ENCODE measurements at regions not wholly inside any gene's neighbourhood (a gene's known extent, or its start where the extent isn't known, plus 50 kb on each side); places are given as distances from the start of the nearest gene placed in this dataset.

DNA sequence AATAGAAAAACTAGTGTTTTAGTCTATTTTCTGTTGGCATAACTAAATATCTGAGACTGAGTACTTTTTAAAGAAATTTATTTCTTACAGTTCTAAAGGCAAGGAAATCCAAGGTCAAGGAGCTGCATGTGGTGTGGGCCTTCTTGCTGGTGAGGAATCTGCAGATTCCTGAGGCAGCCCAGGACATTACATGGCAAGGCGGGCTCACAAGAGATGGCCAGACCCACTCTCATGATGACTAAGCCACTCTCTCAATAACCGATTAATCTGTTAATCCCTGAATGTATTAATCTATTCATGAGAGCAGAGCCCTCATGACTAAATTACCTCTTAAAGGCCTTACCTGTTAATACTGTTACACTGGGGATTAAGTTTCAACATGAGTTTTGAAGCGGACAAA lies 340.8 kb downstream of the GRXCR1 start:
- H3K27me3 ChIP-seq (ENCODE audit: control insufficient read depth, insufficient read depth, low read length) = no peaks in the 10 kb centered on the region
- no peaks in the 10 kb centered on the region for H3K4me1 Mint-ChIP-seq
- no peaks in the 10 kb centered on the region for H3K9me3 ChIP-seq (ENCODE audit: control insufficient read depth in 2 of 2, low read length in 2 of 2)
- H3K36me3 ChIP-seq (ENCODE audit: control insufficient read depth, insufficient read depth, low read length) = no peaks in the 10 kb centered on the region
- H3K4me3 Mint-ChIP-seq = no peak overlapping the region
- no peak overlapping the region for H3K27ac ChIP-seq (ENCODE audit: insufficient read depth, low read length, poor library complexity, severe bottlenecking)
- H3K36me3 Mint-ChIP-seq = no peaks in the 10 kb centered on the region
- no peak for ATAC-seq (ENCODE audit: low read depth in 2 of 2)
- no peaks in the 10 kb centered on the region for H3K4me1 ChIP-seq (ENCODE audit: control insufficient read depth, insufficient read depth, low read length, poor library complexity, severe bottlenecking)
- H3K9me3 Mint-ChIP-seq = peaks cover 0 to 6% (median 4%) of the 10 kb centered on the region in 7 donors
- no peak overlapping the region for H3K27ac Mint-ChIP-seq
- no peak overlapping the region for H3K4me3 ChIP-seq (ENCODE audit: low read depth, low read length)
- DNase-seq = no peak
- H3K27me3 Mint-ChIP-seq = no peaks in the 10 kb centered on the region

DNA sequence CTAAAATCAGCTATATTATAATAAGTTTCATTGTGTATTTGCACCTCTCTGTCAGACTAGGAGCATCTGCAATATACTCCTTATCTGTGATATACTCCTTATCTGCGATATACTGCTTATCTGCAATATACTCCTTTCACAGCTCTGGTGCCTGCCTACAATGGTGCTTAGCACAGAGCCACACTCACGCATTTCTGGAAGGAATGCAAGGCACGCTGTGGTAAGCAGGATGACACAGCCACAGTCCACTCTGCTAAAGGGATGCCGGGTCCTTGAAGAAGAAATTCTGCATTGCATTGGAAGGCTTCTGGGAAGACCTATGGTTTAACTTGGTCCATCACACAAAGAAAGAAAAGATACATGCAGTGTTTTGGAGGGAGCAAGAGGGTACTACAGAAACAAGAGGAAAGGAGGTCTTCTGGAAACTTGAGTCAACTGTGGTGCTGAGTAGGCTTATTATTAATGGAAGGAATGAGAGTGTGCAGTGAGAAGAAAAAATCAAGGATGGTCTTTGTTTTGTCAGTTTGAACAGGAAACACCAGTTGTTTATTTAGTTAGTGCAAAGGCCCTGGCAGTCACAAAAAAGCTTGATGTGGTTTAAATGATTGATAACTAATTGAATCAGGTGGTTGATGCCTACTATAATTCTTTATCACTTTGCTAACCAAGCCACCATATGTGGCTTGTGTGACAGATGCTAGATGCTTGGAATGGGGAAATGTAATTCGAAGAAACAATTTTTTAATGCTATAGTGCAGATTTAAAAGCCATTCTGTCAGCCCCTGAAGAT lies 342.3 kb downstream of the GRXCR1 start:
- Histone ChIP-seq H3K9me3 (ENCODE audit: control insufficient read depth in 2 of 2, low read length in 2 of 2) (no peaks in the 10 kb centered on the region), H3K4me3 (ENCODE audit: low read depth, low read length) (no peak overlapping the region), H3K36me3 (ENCODE audit: control insufficient read depth, insufficient read depth, low read length) (no peaks in the 10 kb centered on the region), H3K27ac (ENCODE audit: insufficient read depth, low read length, poor library complexity, severe bottlenecking) (no peak overlapping the region), H3K27me3 (ENCODE audit: control insufficient read depth, insufficient read depth, low read length) (no peaks in the 10 kb centered on the region), H3K4me1 (ENCODE audit: control insufficient read depth, insufficient read depth, low read length, poor library complexity, severe bottlenecking) (no peaks in the 10 kb centered on the region)
- no peaks in the 10 kb centered on the region for H3K27me3 Mint-ChIP-seq
- H3K27ac Mint-ChIP-seq = peak overlapping the region in 1 of 3 donors; percentile 66
- peaks cover 0 to 11% (median 4%) of the 10 kb centered on the region in 7 donors for H3K9me3 Mint-ChIP-seq
- ATAC-seq (ENCODE audit: low read depth in 2 of 2) (no peak), DNase-seq (no peak)
- no peaks in the 10 kb centered on the region for H3K36me3 Mint-ChIP-seq
- H3K4me1 Mint-ChIP-seq = no peaks in the 10 kb centered on the region
- H3K4me3 Mint-ChIP-seq = no peak overlapping the region

DNA sequence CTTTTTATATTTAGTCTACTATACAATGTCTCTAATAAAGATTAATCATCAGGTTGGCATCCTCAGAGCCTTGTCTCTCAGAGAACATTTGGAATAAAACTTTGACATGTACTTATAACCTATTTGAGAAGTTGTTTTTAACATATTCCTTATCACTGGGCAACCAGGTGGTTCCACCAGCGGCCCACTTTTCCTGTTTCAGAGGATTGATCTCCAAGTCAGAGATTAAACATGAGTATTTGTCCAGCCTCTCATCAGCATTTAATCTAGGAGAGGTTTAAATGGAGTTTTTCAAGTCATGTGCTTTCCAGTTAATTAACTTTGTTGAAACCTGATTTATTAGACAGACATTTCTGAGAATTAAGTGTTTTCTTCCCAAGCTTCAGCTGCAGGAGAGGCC lies 345.5 kb downstream of the GRXCR1 start:
- Histone ChIP-seq H3K27me3 (ENCODE audit: control insufficient read depth, insufficient read depth, low read length) (no peaks in the 10 kb centered on the region), H3K27ac (ENCODE audit: insufficient read depth, low read length, poor library complexity, severe bottlenecking) (no peak overlapping the region), H3K4me3 (ENCODE audit: low read depth, low read length) (no peak overlapping the region), H3K36me3 (ENCODE audit: control insufficient read depth, insufficient read depth, low read length) (no peaks in the 10 kb centered on the region), H3K4me1 (ENCODE audit: control insufficient read depth, insufficient read depth, low read length, poor library complexity, severe bottlenecking) (no peaks in the 10 kb centered on the region), H3K9me3 (ENCODE audit: control insufficient read depth in 2 of 2, low read length in 2 of 2) (no peaks in the 10 kb centered on the region)
- H3K27me3 Mint-ChIP-seq = no peaks in the 10 kb centered on the region
- H3K36me3 Mint-ChIP-seq = no peaks in the 10 kb centered on the region
- no peak overlapping the region for H3K4me3 Mint-ChIP-seq
- H3K9me3 Mint-ChIP-seq = peaks cover 2 to 15% (median 6%) of the 10 kb centered on the region in 7 donors
- ATAC-seq (ENCODE audit: low read depth in 2 of 2) (no peak), DNase-seq (no peak)
- no peaks in the 10 kb centered on the region for H3K4me1 Mint-ChIP-seq
- H3K27ac Mint-ChIP-seq = no peak overlapping the region

DNA sequence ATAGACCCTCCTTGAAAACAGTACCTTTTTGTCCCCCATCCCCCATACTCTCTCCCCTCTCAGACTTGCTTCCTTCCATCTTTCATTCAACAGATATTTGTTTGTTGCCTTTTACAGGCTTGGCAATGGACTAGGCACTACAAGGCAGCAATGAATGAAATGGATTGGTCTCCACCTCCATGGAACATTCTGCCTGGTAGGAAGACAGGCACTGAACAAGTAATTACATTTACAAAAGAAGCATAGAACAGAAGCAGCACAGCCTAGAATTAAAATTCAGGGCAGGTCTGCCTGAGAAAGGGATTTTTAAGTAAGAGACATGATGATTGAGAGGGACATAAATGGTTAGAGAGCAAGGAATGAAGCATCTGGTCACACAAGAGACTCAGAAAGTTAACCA lies 346.1 kb downstream of the GRXCR1 start:
- H3K36me3 Mint-ChIP-seq = no peaks in the 10 kb centered on the region
- no peak overlapping the region for H3K4me3 ChIP-seq (ENCODE audit: low read depth, low read length)
- H3K36me3 ChIP-seq (ENCODE audit: control insufficient read depth, insufficient read depth, low read length) = no peaks in the 10 kb centered on the region
- no peak overlapping the region for H3K27ac ChIP-seq (ENCODE audit: insufficient read depth, low read length, poor library complexity, severe bottlenecking)
- no peaks in the 10 kb centered on the region for H3K4me1 ChIP-seq (ENCODE audit: control insufficient read depth, insufficient read depth, low read length, poor library complexity, severe bottlenecking)
- no peaks in the 10 kb centered on the region for H3K27me3 ChIP-seq (ENCODE audit: control insufficient read depth, insufficient read depth, low read length)
- ATAC-seq (ENCODE audit: low read depth in 2 of 2) = no peak
- H3K27ac Mint-ChIP-seq = no peak overlapping the region
- H3K4me3 Mint-ChIP-seq = no peak overlapping the region
- no peaks in the 10 kb centered on the region for H3K27me3 Mint-ChIP-seq
- H3K4me1 Mint-ChIP-seq = no peaks in the 10 kb centered on the region
- no peak for DNase-seq
- peaks cover 2 to 15% (median 6%) of the 10 kb centered on the region in 7 donors for H3K9me3 Mint-ChIP-seq
- no peaks in the 10 kb centered on the region for H3K9me3 ChIP-seq (ENCODE audit: control insufficient read depth in 2 of 2, low read length in 2 of 2)

DNA sequence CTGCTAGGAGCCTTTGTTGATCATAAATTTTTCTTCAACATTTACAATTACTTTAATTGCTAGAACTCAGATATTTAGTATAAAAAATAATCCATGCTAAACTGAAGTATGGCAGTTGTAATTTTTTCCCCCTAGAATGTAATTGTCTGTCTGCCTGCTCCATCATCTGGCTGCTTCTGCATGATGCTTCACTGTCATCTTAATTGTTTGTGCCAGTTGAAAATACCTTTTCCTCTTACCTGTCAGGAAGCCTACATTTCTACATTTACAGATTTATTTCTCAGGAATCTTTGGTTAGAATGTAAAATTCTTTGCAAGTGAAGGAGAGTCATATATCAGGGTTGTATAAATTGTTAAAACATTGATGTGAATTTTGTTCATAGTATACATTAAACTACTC lies 348.6 kb downstream of the GRXCR1 start:
- no peak overlapping the region for H3K4me3 Mint-ChIP-seq
- no peak overlapping the region for H3K27ac ChIP-seq (ENCODE audit: insufficient read depth, low read length, poor library complexity, severe bottlenecking)
- no peak for ATAC-seq (ENCODE audit: low read depth in 2 of 2)

DNA sequence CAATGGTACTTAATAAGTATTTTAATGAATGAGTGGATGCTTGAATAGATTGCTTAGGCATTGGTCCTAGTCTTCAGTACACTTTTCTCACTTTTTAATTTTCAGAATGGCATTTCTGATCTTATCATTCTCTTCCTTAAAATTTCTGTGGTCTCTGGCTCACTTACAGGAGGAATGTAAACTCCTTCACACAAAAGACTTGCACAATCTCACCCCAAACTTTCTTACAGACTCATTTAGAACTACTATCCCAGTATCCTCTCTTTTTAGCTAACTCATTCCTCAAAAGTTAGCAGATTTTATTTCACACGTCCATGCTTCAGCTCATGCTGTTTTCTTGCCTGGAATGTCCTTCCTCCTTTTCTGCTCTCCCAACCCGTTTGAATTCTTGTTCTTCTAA lies 350.1 kb downstream of the GRXCR1 start:
- no peak for ATAC-seq (ENCODE audit: low read depth in 2 of 2)
- H3K9me3 Mint-ChIP-seq = peaks cover 2 to 17% (median 7%) of the 10 kb centered on the region in 7 donors

More for the DNA sequence above, 348.6 kb downstream of the GRXCR1 start:
- H3K4me1 ChIP-seq (ENCODE audit: control insufficient read depth, insufficient read depth, low read length, poor library complexity, severe bottlenecking) = no peaks in the 10 kb centered on the region
- H3K9me3 ChIP-seq (ENCODE audit: control insufficient read depth in 2 of 2, low read length in 2 of 2) = no peaks in the 10 kb centered on the region
- Mint-ChIP-seq H3K27ac (no peak overlapping the region), H3K4me1 (no peaks in the 10 kb centered on the region), H3K27me3 (no peaks in the 10 kb centered on the region), H3K36me3 (no peaks in the 10 kb centered on the region), H3K9me3 (peaks cover 2 to 8% (median 4%) of the 10 kb centered on the region in 7 donors)
- DNase-seq = no peak
- H3K27me3 ChIP-seq (ENCODE audit: control insufficient read depth, insufficient read depth, low read length) = no peaks in the 10 kb centered on the region
- H3K4me3 ChIP-seq (ENCODE audit: low read depth, low read length) = no peak overlapping the region
- H3K36me3 ChIP-seq (ENCODE audit: control insufficient read depth, insufficient read depth, low read length) = no peaks in the 10 kb centered on the region

DNA sequence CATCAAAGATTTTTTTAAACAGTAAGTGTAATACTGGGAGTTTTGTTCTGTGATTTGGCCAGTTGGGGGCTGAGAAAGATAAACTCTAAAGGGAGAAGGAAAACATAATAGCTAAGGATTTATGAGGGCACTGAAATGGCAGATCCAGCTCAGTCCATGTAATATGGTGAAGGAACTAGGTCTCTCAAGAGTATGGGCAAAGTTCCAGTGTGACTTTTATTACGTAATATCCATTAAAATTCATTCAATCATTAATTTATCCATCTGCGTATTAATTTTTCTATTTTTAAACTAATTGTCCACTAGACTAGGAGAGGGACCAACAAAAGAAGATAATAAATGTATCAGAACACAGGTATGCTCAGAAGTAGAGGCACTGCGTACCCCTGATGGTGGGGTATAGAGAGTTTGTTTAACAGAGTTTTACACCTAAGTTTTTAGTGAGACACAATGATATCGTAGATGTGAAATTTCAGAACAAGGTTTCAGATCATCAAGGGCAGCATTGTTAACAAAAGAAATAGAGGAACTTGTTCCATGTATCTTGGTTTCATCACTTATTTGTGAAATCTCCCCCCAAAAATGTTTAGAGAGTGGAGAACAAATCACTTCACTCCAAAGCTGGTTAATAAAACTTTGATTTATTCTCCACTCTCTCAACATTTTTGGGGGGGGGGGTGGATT lies 351.1 kb downstream of the GRXCR1 start:
- Histone ChIP-seq H3K4me3 (ENCODE audit: low read depth, low read length) (no peak overlapping the region), H3K27ac (ENCODE audit: insufficient read depth, low read length, poor library complexity, severe bottlenecking) (no peak overlapping the region), H3K9me3 (ENCODE audit: control insufficient read depth in 2 of 2, low read length in 2 of 2) (no peaks in the 10 kb centered on the region), H3K36me3 (ENCODE audit: control insufficient read depth, insufficient read depth, low read length) (no peaks in the 10 kb centered on the region), H3K4me1 (ENCODE audit: control insufficient read depth, insufficient read depth, low read length, poor library complexity, severe bottlenecking) (no peaks in the 10 kb centered on the region), H3K27me3 (ENCODE audit: control insufficient read depth, insufficient read depth, low read length) (no peaks in the 10 kb centered on the region)
- peaks cover 2 to 17% (median 7%) of the 10 kb centered on the region in 7 donors for H3K9me3 Mint-ChIP-seq
- H3K4me3 Mint-ChIP-seq = no peak overlapping the region
- ATAC-seq (ENCODE audit: low read depth in 2 of 2) = no peak
- DNase-seq = no peak
- H3K4me1 Mint-ChIP-seq = no peaks in the 10 kb centered on the region
- no peaks in the 10 kb centered on the region for H3K27me3 Mint-ChIP-seq
- H3K27ac Mint-ChIP-seq = no peak overlapping the region
- H3K36me3 Mint-ChIP-seq = no peaks in the 10 kb centered on the region

More for the DNA sequence above, 350.1 kb downstream of the GRXCR1 start:
- Mint-ChIP-seq H3K27me3 (no peaks in the 10 kb centered on the region), H3K27ac (no peak overlapping the region), H3K4me1 (no peaks in the 10 kb centered on the region), H3K4me3 (no peak overlapping the region), H3K36me3 (no peaks in the 10 kb centered on the region)
- Histone ChIP-seq H3K27ac (ENCODE audit: insufficient read depth, low read length, poor library complexity, severe bottlenecking) (no peak overlapping the region), H3K4me3 (ENCODE audit: low read depth, low read length) (no peak overlapping the region), H3K36me3 (ENCODE audit: control insufficient read depth, insufficient read depth, low read length) (no peaks in the 10 kb centered on the region), H3K27me3 (ENCODE audit: control insufficient read depth, insufficient read depth, low read length) (no peaks in the 10 kb centered on the region), H3K4me1 (ENCODE audit: control insufficient read depth, insufficient read depth, low read length, poor library complexity, severe bottlenecking) (no peaks in the 10 kb centered on the region), H3K9me3 (ENCODE audit: control insufficient read depth in 2 of 2, low read length in 2 of 2) (no peaks in the 10 kb centered on the region)
- no peak for DNase-seq
